Transverse colon (tissue), 4 donors: ENCODE measurements at regions not wholly inside any gene's neighbourhood (a gene's known extent, or its start where the extent isn't known, plus 50 kb on each side); places are given as distances from the start of the nearest gene placed in this dataset.
"Not testable (repeated sequence)": the region's sequence is repeated elsewhere in the genome, so short reads cannot be mapped to it uniquely, and the experiment has no call there.

ENCODE experiments used
- DNase-seq: peaks from one replicate; pipeline ENCODE4 v3.0.0-alpha.2; 2019
- H3K27ac ChIP-seq, 4 donors: fragments of 200-600 bp; sonication (generic); 2 replicates each; pipeline ENCODE4 v1.5.1; 2016 to 2018; ENCODE audit warnings: inconsistent platforms in 4 of 4
- H3K27me3 ChIP-seq: fragments of 200-600 bp; sonication (generic); 2 replicates; pipeline ENCODE4 v1.5.1; 2017; ENCODE audit warnings: inconsistent platforms
- H3K36me3 ChIP-seq, 4 donors: fragments of 200-600 bp; sonication (generic); 2 replicates each; pipeline ENCODE4 v1.5.1; 2017 to 2019; ENCODE audit warnings: inconsistent platforms in 4 of 4
- H3K4me1 ChIP-seq, 4 donors: fragments of 200-600 bp; sonication (generic); 2 replicates each; pipeline ENCODE4 v1.5.1; 2017 to 2020; ENCODE audit warnings: inconsistent platforms in 4 of 4
- H3K4me3 ChIP-seq, 4 donors: fragments of 200-600 bp; sonication (generic); 1 replicate in 1 of 4; 2 replicates in 3 of 4; pipeline versions ENCODE4 v1.5.1 to v1.6.1; 2017 to 2019; ENCODE audit warnings: inconsistent platforms in 4 of 4
- H3K9me3 ChIP-seq, 2 donors: fragments of 200-600 bp; sonication (generic); 2 replicates each; pipeline ENCODE4 v1.5.1; 2017 to 2019; ENCODE audit warnings: inconsistent platforms in 2 of 2
- EP300 ChIP-seq: sonication (generic); formaldehyde crosslinking; IDR thresholded peaks from one replicate; pipeline ENCODE4 v1.6.1; 2017; ENCODE audit warnings: antibody characterized with exemption, low read depth
- POLR2A ChIP-seq: fragments of 450-650 bp; IDR thresholded peaks from one replicate; pipeline ENCODE4 v1.6.1; 2016; ENCODE audit warnings: antibody characterized with exemption, mild to moderate bottlenecking, moderate library complexity
- POLR2AphosphoS5 ChIP-seq, 3 donors: sonication (generic); formaldehyde crosslinking; IDR thresholded peaks; one replicate each; pipeline ENCODE4 v1.6.1; 2016; ENCODE audit warnings: antibody characterized with exemption in 3 of 3
- WGBS, 2 donors: methylation state at CpG; one replicate each; pipeline ENCODE4 v1.1.5; 2018; ENCODE audit warnings: low coverage in 1 of 2; 5-methylcytosine and 5-hydroxymethylcytosine counted together
- in situ Hi-C, 4 donors: fragments of 200-750 bp; cut with MboI; loops; one replicate each; pipeline versions ENCODE4 v1.15.0 to v1.15.1; 2017; ENCODE audit warnings: low sequenced_read_pairs in 3 of 4, low pct_ligation_motif_present in 1 of 4, low pct_unique_long_range_greater_than_20kb in 1 of 4
- intact Hi-C: fragments of 100-400 bp; cut with DNase I; formaldehyde crosslinking; loops from one replicate; pipeline ENCODE4 v1.15.1; 2023; ENCODE audit warnings: low total_unique reads
- TF ChIP-seq, protein P1 (sequence below), 5 experiments: fragments of 200-600 bp in 3 of 5; fragments of 450-650 bp in 2 of 5; sonication (generic) in 3 of 5; IDR thresholded peaks; 1 replicate in 2 of 5; 2 replicates in 3 of 5; pipeline ENCODE4 v1.5.1; 2016 to 2017; ENCODE audit warnings: antibody characterized with exemption in 5 of 5, inconsistent platforms in 3 of 5, mild to moderate bottlenecking in 2 of 5, moderate library complexity in 1 of 5

DNA sequence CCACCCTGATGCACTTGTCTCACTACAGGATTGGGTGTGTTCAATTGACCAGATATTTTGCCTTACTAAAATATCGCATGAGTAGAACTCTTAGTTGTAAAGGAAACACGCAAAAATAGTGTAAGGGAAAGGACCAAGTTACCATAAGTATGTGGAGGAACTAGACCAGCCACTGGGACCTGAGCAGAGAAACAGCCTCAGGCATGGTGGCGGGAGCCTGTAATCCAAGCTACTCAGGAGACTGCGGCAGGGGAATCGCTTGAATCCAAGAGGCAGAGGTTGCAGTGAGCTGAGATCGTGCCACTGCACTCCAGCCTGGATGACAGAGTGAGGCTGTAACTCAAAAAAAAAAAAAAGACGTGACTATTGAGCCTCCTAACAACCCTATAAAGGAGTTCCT, 117.9 kb upstream of the SPATA31C2 start:
- no peaks in the 10 kb centered on the region for H3K27me3 ChIP-seq
- peaks cover 9 to 12% of the 10 kb centered on the region in 2 donors for H3K9me3 ChIP-seq
- TF ChIP-seq POLR2A (no peak), POLR2AphosphoS5 (IDR thresholded peaks at IDR 0.05) (no peak), EP300 (no peak)
- TF ChIP-seq, protein P1, sequence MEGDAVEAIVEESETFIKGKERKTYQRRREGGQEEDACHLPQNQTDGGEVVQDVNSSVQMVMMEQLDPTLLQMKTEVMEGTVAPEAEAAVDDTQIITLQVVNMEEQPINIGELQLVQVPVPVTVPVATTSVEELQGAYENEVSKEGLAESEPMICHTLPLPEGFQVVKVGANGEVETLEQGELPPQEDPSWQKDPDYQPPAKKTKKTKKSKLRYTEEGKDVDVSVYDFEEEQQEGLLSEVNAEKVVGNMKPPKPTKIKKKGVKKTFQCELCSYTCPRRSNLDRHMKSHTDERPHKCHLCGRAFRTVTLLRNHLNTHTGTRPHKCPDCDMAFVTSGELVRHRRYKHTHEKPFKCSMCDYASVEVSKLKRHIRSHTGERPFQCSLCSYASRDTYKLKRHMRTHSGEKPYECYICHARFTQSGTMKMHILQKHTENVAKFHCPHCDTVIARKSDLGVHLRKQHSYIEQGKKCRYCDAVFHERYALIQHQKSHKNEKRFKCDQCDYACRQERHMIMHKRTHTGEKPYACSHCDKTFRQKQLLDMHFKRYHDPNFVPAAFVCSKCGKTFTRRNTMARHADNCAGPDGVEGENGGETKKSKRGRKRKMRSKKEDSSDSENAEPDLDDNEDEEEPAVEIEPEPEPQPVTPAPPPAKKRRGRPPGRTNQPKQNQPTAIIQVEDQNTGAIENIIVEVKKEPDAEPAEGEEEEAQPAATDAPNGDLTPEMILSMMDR (IDR thresholded peaks at IDR 0.05): no peak
- H3K4me3 ChIP-seq: no peak overlapping the region
- 75 to 76% methylated on average over 2 to 7 of the region's 7 CpGs for WGBS, 2 donors
- in situ Hi-C loops: no loop called here
- H3K36me3 ChIP-seq: no peaks in the 10 kb centered on the region
- DNase-seq: no peak
- H3K27ac ChIP-seq: no peak overlapping the region
- H3K4me1 ChIP-seq: peaks cover 0 to 15% (median 4%) of the 10 kb centered on the region in 4 donors
- intact Hi-C loops: no loop called here

DNA sequence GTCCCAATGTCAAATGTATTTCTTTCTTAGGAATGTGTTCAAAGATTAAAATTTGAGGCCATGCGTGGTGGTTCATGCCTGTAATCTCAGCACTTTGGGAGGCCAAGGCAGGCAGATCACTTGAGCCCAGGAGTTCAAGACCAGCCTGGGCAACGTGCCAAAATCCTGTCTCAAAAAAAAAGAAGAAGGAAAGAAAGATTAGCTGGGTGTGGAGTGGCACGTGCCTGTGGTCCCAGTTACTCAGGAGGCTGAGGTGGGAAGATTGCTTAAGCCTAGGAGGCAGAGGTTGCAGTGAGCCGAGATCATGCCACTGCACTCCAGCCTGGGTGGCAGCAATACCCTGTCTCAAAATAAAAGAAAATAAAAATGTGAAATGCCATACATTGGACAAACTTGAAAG, 117.5 kb upstream of the SPATA31C2 start:
- H3K4me3 ChIP-seq, DNase-seq, H3K36me3 ChIP-seq, H3K27me3 ChIP-seq, in situ Hi-C loops, H3K27ac ChIP-seq, intact Hi-C loops: not testable (repeated sequence)
- peaks cover 9 to 12% of the 10 kb centered on the region in 2 donors for H3K9me3 ChIP-seq
- 26 to 28% methylated on average over 3 to 4 of the region's 4 CpGs for WGBS, 2 donors
- H3K4me1 ChIP-seq: peaks cover 0 to 15% (median 4%) of the 10 kb centered on the region in 4 donors

DNA sequence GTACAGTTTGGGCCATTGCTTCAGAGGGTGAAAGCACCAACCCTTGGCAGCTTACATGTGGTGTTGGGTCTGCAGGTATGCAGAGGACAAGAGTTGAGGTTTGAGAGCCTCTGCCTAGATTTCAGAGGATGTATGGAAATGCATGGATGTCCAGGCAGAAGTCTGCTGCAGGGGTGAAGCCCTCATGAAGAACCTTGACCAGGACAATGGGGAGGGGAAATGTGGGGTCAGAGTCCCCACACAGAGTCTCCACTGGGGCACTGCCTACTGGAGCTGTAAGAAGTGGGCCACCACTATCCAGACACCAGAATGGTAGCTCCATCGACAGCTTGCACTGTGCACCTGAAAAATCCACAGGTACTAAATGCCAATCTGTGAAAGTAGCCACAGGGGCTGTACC, 113.6 kb upstream of the SPATA31C2 start:
- no peaks in the 10 kb centered on the region for H3K27me3 ChIP-seq
- H3K27ac ChIP-seq: no peak overlapping the region
- no peak overlapping the region for H3K4me3 ChIP-seq
- no peak for DNase-seq
- in situ Hi-C loops: no loop called here
- intact Hi-C loops: no loop called here
- H3K36me3 ChIP-seq: no peaks in the 10 kb centered on the region
- H3K9me3 ChIP-seq: peaks cover 9 to 12% of the 10 kb centered on the region in 2 donors
- TF ChIP-seq, protein P1 (IDR thresholded peaks at IDR 0.05): no peak
- WGBS, 2 donors: 78% methylated on average over 1 of the region's 1 CpG; no CpG with 5 or more reads in 1 of the 2 donors
- H3K4me1 ChIP-seq: no peaks in the 10 kb centered on the region

DNA sequence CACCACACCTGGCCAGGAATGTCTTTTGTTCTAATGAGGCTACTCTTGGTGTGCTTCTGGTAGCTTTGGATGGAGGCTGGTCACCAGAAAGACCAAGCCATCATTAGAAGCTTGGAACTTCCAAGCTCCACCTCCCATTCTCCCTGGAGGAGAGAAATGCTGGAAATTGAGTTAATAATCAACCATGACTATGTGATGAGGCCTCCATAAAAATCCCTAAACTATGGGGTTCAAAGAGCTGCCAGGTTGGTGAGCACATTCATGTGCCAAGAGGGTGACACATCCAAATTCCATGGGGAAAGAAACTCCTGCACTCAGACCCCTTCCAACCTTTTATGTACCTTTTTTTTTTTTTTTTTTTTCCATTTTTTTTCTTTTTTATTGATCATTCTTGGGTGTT, 105.5 kb upstream of the SPATA31C2 start:
- intact Hi-C loops: no loop called here
- DNase-seq: no peak
- no peaks in the 10 kb centered on the region for H3K36me3 ChIP-seq
- H3K27ac ChIP-seq: no peak overlapping the region
- H3K27me3 ChIP-seq: no peaks in the 10 kb centered on the region
- no peaks in the 10 kb centered on the region for H3K9me3 ChIP-seq
- no peaks in the 10 kb centered on the region for H3K4me1 ChIP-seq
- H3K4me3 ChIP-seq: no peak overlapping the region
- no peak for TF ChIP-seq EP300
- TF ChIP-seq, protein P1 (IDR thresholded peaks at IDR 0.05): no peak
- TF ChIP-seq POLR2AphosphoS5 (IDR thresholded peaks at IDR 0.05): no peak
- no peak for TF ChIP-seq POLR2A
- in situ Hi-C loops: no loop called here

DNA sequence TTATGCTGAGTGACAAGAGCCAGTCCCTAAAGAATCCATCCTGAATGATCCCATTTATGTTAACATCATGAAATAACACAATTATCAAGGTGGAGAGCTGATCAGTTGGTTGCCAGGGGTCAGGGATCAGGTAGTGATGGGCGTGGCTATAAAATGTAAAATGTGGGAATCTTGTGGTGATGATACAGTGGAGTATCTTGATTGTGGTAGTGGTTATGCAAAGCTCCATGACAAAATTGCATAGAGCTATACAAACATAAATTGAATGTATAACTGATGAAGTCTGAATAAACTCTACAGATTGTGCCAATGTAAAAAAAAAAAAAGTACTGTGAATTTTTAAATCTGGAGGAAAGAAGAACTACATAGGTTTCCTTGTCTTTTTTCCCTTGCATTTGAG, 104.6 kb upstream of the SPATA31C2 start:
- Histone ChIP-seq H3K4me1 (no peaks in the 10 kb centered on the region), H3K27ac (no peak overlapping the region), H3K36me3 (no peaks in the 10 kb centered on the region), H3K4me3 (no peak overlapping the region), H3K27me3 (no peaks in the 10 kb centered on the region), H3K9me3 (no peaks in the 10 kb centered on the region)
- no peak for DNase-seq
- intact Hi-C loops (no loop called here), in situ Hi-C loops (no loop called here)
- TF ChIP-seq, protein P1 (IDR thresholded peaks at IDR 0.05): no peak
- no peak for TF ChIP-seq POLR2AphosphoS5 (IDR thresholded peaks at IDR 0.05)
- no peak for TF ChIP-seq POLR2A
- no peak for TF ChIP-seq EP300
- 75 to 79% methylated on average over 1 of the region's 1 CpG for WGBS, 2 donors
